ENCODE measurements at regions not wholly inside any gene's neighbourhood (a gene's known extent, or its start where the extent isn't known, plus 50 kb on each side); places are given as distances from the start of the nearest gene placed in this dataset.
"Not testable (repeated sequence)": the region's sequence is repeated elsewhere in the genome, so short reads cannot be mapped to it uniquely, and the experiment has no call there.

- no peak for DNase-seq (ENCODE audit: low read depth)
- no peak overlapping the region for H3K4me3 ChIP-seq (ENCODE audit: low read depth, low read length)
- TF ChIP-seq CTCF (IDR thresholded peaks at IDR 0.05; ENCODE audit: insufficient read depth, low read length): no peak
These were observed 62.0 kb downstream of the HAPSTR1 start for GRCh38 chr16:9153502-9153864.

DNA sequence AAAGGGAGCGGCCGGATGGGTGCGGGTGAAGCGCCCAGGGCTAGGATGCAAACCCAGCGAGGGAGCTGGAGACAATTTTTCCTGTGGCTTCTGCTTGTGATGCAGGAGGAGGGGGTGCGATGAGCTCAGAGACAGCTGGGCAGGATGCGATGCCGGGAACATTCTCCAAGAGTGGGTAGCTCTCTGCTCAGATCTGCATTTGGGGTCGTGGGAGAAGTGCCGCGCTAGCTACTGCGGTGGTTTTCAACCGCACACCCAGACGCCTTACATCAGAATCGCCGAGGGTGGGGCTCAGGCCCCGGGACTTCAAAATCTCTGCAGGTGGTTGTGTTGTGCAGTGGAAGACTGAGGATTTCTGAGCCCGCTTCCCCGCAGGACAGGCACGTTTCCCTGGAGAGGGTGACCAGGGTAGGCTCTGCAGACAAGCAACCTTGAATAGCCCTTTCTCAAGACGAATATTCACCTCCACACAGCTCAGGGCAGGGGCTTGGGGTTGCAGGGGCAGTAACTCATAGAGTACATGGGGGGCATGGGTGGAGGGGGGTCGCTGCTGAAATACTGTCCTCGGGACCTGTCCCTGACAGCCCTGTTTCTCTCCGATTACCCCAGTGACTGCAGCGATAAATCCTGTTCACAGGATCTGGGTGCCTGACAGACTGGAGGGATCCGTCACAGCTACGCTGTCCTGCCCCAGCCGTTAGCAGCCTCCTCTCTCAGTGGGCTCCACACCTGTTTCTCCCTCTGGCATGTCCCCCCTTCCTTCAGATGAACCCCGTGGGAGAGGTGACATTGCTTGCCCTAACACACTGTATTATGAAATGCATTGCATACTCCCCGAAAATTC, 63.3 kb downstream of the HAPSTR1 start:
- TF ChIP-seq CTCF (IDR thresholded peaks at IDR 0.05; ENCODE audit: insufficient read depth, low read length): no peak
- DNase-seq (ENCODE audit: low read depth): no peak
- no peak overlapping the region for H3K4me3 ChIP-seq (ENCODE audit: low read depth, low read length)

DNA sequence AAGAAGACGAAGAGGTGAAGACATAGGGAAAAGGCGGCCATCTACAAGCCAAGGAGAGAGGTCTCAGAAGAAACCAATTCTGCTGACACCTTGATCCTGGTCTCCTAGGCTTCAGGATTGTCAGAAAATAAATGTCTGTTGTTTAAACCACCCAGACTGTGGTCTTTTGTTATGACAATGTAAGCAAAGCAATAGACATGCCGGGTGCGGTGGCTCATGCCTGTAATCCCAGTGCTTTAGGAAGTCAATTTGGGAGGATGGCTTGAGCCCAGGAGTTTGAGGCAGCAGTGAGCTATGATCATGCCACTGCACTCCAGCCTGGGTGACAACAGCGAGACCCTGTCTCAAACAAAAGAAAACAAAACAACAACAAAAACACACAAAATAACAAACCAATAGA, 64.4 kb downstream of the HAPSTR1 start:
- TF ChIP-seq CTCF (IDR thresholded peaks at IDR 0.05; ENCODE audit: insufficient read depth, low read length): no peak
- DNase-seq (ENCODE audit: low read depth): no peak
- no peak overlapping the region for H3K4me3 ChIP-seq (ENCODE audit: low read depth, low read length)

DNA sequence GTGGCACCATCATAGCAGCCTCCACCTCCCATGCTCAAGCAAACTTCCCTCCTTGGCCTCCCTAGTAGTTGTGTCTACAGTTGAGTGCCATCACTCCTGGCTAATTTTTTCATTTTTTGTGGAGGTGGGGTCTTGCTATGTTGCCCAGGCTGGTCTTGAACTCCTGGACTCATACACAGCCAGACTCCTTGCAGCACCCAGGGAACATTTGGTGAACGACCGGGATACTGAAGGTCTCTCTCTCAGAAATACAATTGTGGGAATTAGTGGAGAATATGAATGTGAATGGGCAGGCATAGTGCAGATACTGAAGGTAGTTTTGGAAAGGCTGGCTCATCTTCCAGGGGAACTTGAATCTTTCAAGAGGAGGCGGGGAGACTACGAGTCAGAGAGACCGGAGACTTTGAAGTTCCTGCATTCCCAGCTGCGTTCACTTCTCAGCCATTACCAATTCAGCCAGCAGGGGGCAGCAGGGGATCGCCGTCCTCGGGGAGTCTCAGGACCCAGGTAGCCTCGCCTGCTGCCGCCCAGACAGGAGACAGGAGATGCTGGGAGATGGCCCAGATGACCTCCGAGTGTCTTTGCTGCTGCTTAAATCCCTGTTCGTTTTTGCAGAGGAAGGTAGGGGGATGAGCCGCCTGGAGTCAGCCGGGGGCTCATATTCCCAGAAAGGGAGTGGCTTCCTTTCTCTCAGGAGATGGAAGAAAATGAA, 68.6 kb downstream of the HAPSTR1 start:
- peak; percentile 92 for TF ChIP-seq CTCF (IDR thresholded peaks at IDR 0.05; ENCODE audit: insufficient read depth, low read length)
- H3K4me3 ChIP-seq (ENCODE audit: low read depth, low read length): no peak overlapping the region
- DNase-seq (ENCODE audit: low read depth): peak; percentile 69

DNA sequence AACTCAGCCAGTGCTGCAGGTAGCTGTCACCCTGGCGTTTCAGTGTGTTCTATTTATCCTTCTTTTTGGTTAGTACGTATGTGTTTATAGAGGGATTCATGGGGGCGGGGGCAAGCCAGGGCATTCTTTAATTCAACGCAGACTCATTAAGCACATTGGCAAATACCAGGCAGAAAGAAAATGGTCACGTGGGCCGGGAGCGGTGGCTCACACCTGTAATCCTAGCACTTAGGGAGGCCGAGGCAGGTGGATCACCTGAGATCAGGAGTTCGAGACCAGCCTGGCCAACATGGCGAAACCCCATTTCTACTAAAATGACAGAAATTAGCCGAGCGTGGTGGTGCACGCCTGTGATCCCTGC, 69.1 kb downstream of the HAPSTR1 start:
- H3K4me3 ChIP-seq (ENCODE audit: low read depth, low read length): no peak overlapping the region
- TF ChIP-seq CTCF (IDR thresholded peaks at IDR 0.05; ENCODE audit: insufficient read depth, low read length): no peak
- DNase-seq (ENCODE audit: low read depth): no peak

GRCh38 chr16:9165681-9166080, 74.2 kb downstream of the HAPSTR1 start:
- TF ChIP-seq CTCF (IDR thresholded peaks at IDR 0.05; ENCODE audit: insufficient read depth, low read length): no peak
- no peak for DNase-seq (ENCODE audit: low read depth)
- no peak overlapping the region for H3K4me3 ChIP-seq (ENCODE audit: low read depth, low read length)

- DNase-seq (ENCODE audit: low read depth); H3K4me3 ChIP-seq (ENCODE audit: low read depth, low read length): not testable (repeated sequence)
These were observed 75.0 kb downstream of the HAPSTR1 start for GRCh38 chr16:9166326-9166993.

Measured in fibroblast of the aortic adventitia (primary cell).